D721Med (cell line): ENCODE measurements at regions not wholly inside any gene's neighbourhood (a gene's known extent, or its start where the extent isn't known, plus 50 kb on each side); places are given as distances from the start of the nearest gene placed in this dataset.

ENCODE experiments used
- DNase-seq: peaks from one replicate; pipeline ENCODE4 v3.0.0; 2011; ENCODE audit warnings: low spot score; ENCODE audit not compliant: insufficient read length
- FAIRE-seq: peaks from 2 replicates; lab custom pipeline; 2011; peaks lifted over from hg19 to GRCh38; lab: Jason Lieb, UNC
- CTCF ChIP-seq: IDR thresholded peaks from 2 replicates; pipeline ENCODE4 v1.5.1; 2012; ENCODE audit warnings: mild to moderate bottlenecking, control low read depth; ENCODE audit not compliant: insufficient read depth; ENCODE audit errors: missing control alignments

GRCh38 chr3:104988496-104988895 lies 378.2 kb upstream of the ALCAM start:
- DNase-seq (no peak), FAIRE-seq (no peak)
- no peak for TF ChIP-seq CTCF

- FAIRE-seq (no peak), DNase-seq (no peak)
- TF ChIP-seq CTCF, result no peak
Measured at GRCh38 chr3:104989878-104990277, 376.8 kb upstream of the ALCAM start.

GRCh38 chr3:104990758-104991157 lies 376.0 kb upstream of the ALCAM start:
- no peak for TF ChIP-seq CTCF
- FAIRE-seq (no peak), DNase-seq (no peak)

GRCh38 chr3:104992676-104993075 lies 374.0 kb upstream of the ALCAM start:
- TF ChIP-seq CTCF, result no peak
- no peak for DNase-seq
- FAIRE-seq, result no peak

GRCh38 chr3:105006164-105006563 lies 360.5 kb upstream of the ALCAM start:
- no peak for TF ChIP-seq CTCF
- FAIRE-seq (no peak), DNase-seq (no peak)

GRCh38 chr3:105013657-105014056 lies 353.1 kb upstream of the ALCAM start:
- FAIRE-seq, result no peak
- DNase-seq, result no peak
- no peak for TF ChIP-seq CTCF

- DNase-seq (no peak), FAIRE-seq (no peak)
- no peak for TF ChIP-seq CTCF
Measured at GRCh38 chr3:105014631-105015030, 352.1 kb upstream of the ALCAM start.
